ENCODE measurements at regions not wholly inside any gene's neighbourhood (a gene's known extent, or its start where the extent isn't known, plus 50 kb on each side); places are given as distances from the start of the nearest gene placed in this dataset.

GRCh38 chr7:125746510-125746909 lies 816.9 kb upstream of the POT1 start:
- no peaks in the 10 kb centered on the region for H3K36me3 ChIP-seq
- no peaks in the 10 kb centered on the region for H3K9me3 ChIP-seq
- no peak for TF ChIP-seq POLR2A (IDR thresholded peaks at IDR 0.05)
- TF ChIP-seq CTCF (IDR thresholded peaks at IDR 0.05), result no peak
- DNase-seq, result no peak
- H3K27me3 ChIP-seq, result no peaks in the 10 kb centered on the region
- WGBS, 2 donors, result 79 to 82% methylated on average over 2 of the region's 2 CpGs
- intact Hi-C loops (cut with DNase I), result no loop called here
- no peak overlapping the region for H3K27ac ChIP-seq
- H3K4me3 ChIP-seq (replicated peaks in 1 of 3), result no peak overlapping the region
- H3K4me1 ChIP-seq, result no peaks in the 10 kb centered on the region

- no peaks in the 10 kb centered on the region for H3K4me1 ChIP-seq
- no peaks in the 10 kb centered on the region for H3K9me3 ChIP-seq
- TF ChIP-seq CTCF (IDR thresholded peaks at IDR 0.05) (no peak), POLR2A (IDR thresholded peaks at IDR 0.05) (no peak)
- no peak overlapping the region for H3K4me3 ChIP-seq (replicated peaks in 1 of 3)
- no peaks in the 10 kb centered on the region for H3K36me3 ChIP-seq
- no peak overlapping the region for H3K27ac ChIP-seq
- no peaks in the 10 kb centered on the region for H3K27me3 ChIP-seq
- DNase-seq, result no peak
- 86 to 91% methylated on average over 1 of the region's 1 CpG for WGBS, 2 donors
- intact Hi-C loops (cut with DNase I), result no loop called here
Measured at GRCh38 chr7:125727215-125727614, 797.6 kb upstream of the POT1 start.

GRCh38 chr7:125695626-125696025 lies 766.0 kb upstream of the POT1 start:
- WGBS, 2 donors, result 71 to 73% methylated on average over 1 of the region's 1 CpG
- H3K36me3 ChIP-seq, result no peaks in the 10 kb centered on the region
- no peaks in the 10 kb centered on the region for H3K4me1 ChIP-seq
- H3K27me3 ChIP-seq, result no peaks in the 10 kb centered on the region
- no peak for TF ChIP-seq CTCF (IDR thresholded peaks at IDR 0.05)
- no peak for TF ChIP-seq POLR2A (IDR thresholded peaks at IDR 0.05)
- no peaks in the 10 kb centered on the region for H3K9me3 ChIP-seq
- H3K27ac ChIP-seq, result no peak overlapping the region
- intact Hi-C loops (cut with DNase I), result no loop called here
- DNase-seq, result no peak
- H3K4me3 ChIP-seq (replicated peaks in 1 of 3), result no peak overlapping the region

- Histone ChIP-seq H3K27me3 (no peaks in the 10 kb centered on the region), H3K9me3 (no peaks in the 10 kb centered on the region), H3K36me3 (no peaks in the 10 kb centered on the region), H3K4me1 (no peaks in the 10 kb centered on the region), H3K27ac (no peak overlapping the region), H3K4me3 (replicated peaks in 1 of 3) (no peak overlapping the region)
- TF ChIP-seq CTCF (IDR thresholded peaks at IDR 0.05) (no peak), POLR2A (IDR thresholded peaks at IDR 0.05) (no peak)
- intact Hi-C loops (cut with DNase I), result no loop called here
- no peak for DNase-seq
Measured at GRCh38 chr7:125683156-125683555, 753.5 kb upstream of the POT1 start.

- Histone ChIP-seq H3K27ac (no peak overlapping the region), H3K9me3 (no peaks in the 10 kb centered on the region), H3K36me3 (no peaks in the 10 kb centered on the region), H3K27me3 (no peaks in the 10 kb centered on the region), H3K4me3 (replicated peaks in 1 of 3) (no peak overlapping the region), H3K4me1 (no peaks in the 10 kb centered on the region)
- TF ChIP-seq POLR2A (IDR thresholded peaks at IDR 0.05), result no peak
- TF ChIP-seq CTCF (IDR thresholded peaks at IDR 0.05), result no peak
- WGBS, 2 donors, result 70 to 77% methylated on average over 3 of the region's 3 CpGs
- no peak for DNase-seq
- intact Hi-C loops (cut with DNase I), result no loop called here
Measured at GRCh38 chr7:125681508-125681907, 751.9 kb upstream of the POT1 start.

All from thyroid gland (tissue), 4 donors.